Midbrain (tissue), 1 donor: ENCODE measurements at regions not wholly inside any gene's neighbourhood (a gene's known extent, or its start where the extent isn't known, plus 50 kb on each side); places are given as distances from the start of the nearest gene placed in this dataset.

Experiments
- DNase-seq: peaks from one replicate; lab custom pipeline; 2025; lab: John Stamatoyannopoulos, UW

- no peak for DNase-seq
Observed at GRCh38 chr12:98351784-98352183, 163.6 kb upstream of the TMPO start.

DNA sequence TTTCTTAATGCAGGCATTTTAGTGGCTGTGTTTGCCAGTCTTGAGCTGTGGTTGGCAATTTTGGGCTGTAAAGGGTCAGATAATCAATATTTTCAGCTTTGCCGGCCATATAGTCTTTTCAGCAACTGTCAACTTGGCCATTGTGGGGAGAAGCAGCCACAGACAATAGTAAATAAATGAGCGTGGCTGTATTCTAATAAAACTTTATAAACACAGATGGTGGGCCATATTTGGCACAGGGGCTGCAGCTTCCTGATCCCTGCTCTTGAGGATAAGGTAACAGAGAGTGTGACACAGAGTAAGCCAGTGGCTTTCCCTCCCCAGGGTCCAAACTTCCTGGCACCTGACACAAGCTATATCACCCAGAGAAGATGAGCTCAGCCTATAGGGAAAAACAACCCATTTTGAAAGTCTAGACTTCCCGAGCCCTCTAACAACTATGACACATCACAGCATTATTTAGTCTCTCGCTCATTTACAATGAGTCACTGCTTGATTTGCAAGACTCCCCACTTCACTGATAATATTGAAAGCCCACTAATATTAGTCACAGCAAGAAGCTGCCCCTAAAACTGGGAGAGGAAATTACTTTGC, 163.1 kb upstream of the TMPO start:
- DNase-seq: no peak

DNA sequence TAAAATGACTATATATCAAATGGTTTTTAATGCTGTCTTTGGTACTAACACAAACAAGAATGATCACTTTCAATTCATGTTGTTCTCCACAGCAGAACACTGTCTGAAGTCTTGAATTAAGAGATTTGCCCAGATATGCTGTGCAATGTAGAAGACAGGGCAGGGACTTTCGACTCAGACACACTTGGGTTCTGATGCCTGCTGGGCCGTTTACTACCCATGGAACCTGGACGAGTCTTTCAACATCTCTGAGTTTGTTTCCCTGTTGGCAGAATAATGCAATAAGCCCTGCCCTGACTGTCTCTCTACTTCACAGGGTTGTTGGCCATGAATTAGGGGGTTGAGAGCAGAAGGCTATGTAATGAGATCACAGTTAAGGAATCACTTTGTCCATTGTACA, 162.6 kb upstream of the TMPO start:
- DNase-seq: no peak

DNA sequence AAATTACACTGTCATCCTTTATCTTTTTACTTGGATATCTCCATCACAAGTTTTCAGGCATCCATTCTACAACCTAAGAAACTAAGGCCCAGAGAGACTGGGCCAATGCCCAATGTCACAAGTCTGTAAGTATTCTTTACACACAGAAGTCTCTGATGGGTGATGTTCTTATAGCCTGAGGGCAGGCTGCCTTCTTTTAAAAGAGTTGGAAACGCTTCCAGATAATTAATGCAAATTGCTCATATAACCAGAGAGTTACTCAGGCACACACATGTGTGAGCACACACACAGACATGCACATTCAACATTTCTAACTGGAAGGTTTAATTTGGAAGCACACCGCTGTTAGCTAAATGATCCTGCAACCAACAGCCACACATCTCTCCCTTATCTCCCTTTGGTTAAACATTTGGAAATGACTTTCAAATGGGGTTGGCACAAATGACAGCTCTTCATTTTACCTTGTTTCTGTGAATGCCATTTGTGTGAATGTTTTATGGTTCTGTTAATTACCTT, 160.8 kb upstream of the TMPO start:
- no peak for DNase-seq

DNA sequence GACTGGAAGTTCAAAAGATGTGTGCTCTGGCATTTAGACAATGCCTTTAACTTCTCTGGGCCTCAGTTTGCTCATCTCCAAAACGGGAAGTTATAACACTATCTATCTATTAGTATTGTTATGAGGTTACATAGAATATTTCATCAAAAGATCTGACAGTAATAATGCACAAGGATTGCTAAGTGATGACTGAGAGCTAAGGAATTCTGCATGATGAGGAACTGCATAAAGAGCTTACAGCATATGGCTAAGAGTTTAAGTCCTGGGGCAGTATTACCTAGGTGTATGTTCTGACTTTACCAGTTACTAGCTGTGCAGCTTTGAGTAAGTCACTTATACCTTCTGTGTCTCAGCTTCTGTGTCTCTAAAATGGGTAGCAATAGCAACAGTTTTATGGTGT, 160.1 kb upstream of the TMPO start:
- no peak for DNase-seq

GRCh38 chr12:98355933-98356332, 159.5 kb upstream of the TMPO start:
- DNase-seq: no peak

- DNase-seq: no peak
Observed at GRCh38 chr12:98358144-98358543, 157.2 kb upstream of the TMPO start.

DNA sequence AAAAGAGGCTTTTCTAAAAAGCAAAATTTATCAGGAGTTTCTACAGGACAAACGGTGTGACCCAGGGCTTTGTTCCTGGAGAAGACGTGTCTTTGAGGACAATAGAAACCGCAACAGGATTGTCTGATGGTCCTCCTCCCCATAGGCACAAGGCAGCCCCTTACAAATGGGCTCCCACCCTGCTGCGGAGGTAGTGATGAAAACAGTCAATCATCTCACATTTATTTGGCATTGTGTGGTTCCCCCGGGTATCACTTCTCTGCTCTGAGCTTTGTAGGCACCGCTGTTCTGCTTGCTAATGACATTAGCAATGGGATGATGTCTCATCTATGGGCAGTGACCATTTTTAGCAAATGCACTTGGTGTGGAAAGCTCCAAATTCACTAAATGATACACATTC, 155.5 kb upstream of the TMPO start:
- no peak for DNase-seq

DNA sequence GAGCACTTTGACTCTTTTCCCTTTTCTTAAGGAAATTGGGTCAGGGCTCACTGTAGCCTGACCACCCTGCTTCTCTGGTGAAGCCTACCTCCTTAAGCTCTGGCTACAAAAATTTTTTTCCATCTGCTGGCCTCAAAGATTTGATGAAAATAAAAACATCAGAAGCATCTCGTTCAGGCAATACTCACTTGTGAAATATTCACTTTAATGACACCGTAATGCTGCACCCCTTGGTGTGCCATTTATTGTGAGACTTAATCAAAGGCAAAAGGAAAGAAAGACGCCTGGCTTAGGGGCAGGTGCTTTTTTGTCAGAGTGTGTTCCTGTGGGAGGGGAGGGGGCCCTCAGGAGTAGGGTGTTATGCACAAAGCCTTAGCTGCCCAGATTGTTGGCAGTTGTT, 155.0 kb upstream of the TMPO start:
- DNase-seq: no peak

- no peak for DNase-seq
Observed at GRCh38 chr12:98369581-98369980, 145.8 kb upstream of the TMPO start.

- no peak for DNase-seq
Observed at GRCh38 chr12:98370976-98371375, 144.4 kb upstream of the TMPO start.

- DNase-seq: no peak
Observed at GRCh38 chr12:98371419-98371818, 144.0 kb upstream of the TMPO start.

DNA sequence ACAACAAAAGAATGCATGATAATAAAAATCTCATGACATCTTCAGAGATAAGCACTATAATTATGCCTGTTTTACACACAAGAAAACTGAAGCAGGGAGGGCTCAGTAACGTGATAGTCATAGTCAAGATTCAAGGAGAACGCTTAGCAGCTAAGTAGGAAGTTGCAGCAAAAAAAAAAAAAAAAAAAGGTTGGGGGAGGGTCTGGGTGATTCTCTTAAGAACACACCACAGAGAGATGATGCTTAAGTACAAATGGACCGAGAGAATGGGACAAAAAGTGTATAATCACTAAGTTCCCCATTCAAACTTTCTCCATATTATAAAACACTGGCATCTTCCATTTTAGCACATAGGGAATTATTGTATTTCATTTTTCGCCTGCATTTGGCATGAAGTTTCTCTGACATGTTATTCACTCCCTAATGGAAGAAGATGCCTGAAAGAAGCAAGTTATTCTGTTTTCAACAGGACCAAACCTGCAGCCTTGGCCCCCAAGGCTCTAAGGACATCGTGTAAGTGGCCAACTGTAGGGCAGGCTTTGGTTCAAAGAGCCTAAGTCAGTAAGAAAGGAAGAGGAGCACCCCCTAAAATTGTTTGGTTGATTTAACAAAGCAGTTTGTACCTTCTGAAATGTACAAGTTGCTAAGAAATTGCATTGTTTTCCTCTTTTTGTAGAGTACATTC, 142.9 kb upstream of the TMPO start:
- no peak for DNase-seq

DNA sequence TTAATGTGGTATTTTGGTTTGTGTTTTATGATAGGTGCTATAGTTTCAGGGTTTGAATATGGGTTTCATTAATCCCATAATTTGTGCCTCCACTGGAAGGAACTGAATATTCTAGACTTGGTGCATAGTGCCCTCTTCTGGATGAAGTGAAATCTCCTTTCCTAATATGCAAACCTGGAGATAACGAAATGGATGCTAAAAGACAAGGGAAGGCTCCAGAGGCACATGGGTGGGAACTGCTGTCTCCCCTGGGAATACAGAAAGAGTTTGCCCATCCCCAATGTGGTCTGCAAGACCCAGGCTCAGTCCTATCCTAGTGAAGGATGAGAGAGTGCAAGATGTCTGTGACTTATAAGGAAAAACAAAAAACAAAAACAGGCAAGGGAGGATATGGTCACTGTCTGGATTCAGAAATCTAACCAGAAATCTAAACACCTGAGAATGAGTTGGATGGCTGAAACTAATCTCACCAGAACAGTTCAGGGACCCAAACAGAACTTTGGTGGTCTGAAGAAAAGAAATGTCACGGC, 142.3 kb upstream of the TMPO start:
- DNase-seq: peak; percentile 27

GRCh38 chr12:98374007-98374406, 141.4 kb upstream of the TMPO start:
- no peak for DNase-seq

- DNase-seq: no peak
Observed at GRCh38 chr12:98379106-98379505, 136.3 kb upstream of the TMPO start.

DNA sequence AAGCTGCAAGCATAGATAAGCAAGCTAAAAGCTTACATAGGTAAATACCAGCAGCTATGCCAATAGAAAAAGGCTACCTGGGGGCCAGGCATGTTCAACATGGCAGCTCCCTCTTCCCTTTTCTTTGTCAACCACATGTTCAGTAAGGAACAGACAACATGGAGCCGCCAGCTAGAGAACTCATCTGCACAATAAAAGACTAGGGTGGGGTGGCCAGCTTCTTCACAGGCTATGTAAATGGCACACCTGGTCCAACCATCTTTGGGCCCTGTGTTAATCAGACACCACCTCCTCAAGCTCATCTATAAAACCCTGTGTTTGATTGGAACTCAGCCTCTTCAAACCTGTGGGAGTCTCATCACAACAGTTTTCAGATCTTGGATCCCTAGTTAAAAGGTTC, 129.7 kb upstream of the TMPO start:
- DNase-seq: no peak

DNA sequence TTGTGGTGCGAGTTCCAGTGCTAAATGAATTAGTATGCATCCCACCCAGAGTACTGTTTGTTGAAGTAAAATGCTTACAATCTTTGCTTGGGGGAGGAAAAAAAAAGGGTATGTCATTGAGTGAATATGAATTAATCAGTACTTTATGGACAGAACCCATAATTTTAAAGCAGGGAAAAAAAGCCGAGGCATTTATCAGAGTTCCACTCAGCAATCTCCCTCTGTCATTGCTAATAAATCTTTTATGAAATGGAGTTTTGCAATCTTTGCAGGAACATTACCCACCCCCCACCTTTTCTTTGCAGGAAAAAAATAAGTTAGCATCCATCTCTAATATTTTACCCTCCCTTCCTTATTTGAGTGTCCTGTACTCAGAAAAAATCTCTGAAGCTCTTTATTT, 127.9 kb upstream of the TMPO start:
- DNase-seq: no peak

- no peak for DNase-seq
Observed at GRCh38 chr12:98388126-98388525, 127.3 kb upstream of the TMPO start.

- DNase-seq: no peak
Observed at GRCh38 chr12:98389593-98389992, 125.8 kb upstream of the TMPO start.

DNA sequence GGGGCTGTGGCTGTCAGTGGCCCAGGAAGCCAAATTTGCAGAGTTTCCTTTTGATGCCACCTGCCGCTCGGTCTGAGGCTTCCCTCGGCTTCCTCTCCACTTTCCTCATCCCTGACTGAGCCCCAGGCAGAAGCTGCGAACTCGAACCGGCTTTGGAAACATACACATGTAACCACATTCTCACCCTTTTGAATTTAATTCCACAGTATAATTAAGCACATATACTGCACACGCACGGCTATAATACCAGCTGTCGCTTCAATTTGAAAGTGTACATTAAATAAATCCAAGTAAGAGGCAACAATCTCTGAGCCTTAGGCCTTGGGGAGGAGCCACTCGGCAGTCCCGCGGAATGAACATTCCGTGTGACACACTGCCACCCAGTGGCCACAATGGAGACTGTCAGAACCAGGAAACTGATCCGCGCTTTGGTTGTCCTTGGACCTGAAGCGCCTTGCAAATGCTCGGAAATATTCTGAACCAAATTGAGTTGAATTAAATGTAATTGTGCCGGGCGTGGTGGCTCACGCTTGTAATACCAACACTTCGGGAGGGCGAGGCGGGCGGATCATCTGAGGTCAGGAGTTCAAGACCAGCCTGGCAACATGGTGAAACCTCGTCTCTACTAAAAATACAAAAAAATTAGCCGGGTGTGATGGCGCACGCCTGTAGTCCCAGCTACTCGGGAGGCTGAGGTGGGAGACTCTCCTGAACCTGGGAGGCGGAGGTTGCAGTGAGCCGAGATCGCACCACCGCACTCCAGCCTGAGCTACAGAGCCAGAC, 117.9 kb upstream of the TMPO start:
- DNase-seq: peak; percentile 88

DNA sequence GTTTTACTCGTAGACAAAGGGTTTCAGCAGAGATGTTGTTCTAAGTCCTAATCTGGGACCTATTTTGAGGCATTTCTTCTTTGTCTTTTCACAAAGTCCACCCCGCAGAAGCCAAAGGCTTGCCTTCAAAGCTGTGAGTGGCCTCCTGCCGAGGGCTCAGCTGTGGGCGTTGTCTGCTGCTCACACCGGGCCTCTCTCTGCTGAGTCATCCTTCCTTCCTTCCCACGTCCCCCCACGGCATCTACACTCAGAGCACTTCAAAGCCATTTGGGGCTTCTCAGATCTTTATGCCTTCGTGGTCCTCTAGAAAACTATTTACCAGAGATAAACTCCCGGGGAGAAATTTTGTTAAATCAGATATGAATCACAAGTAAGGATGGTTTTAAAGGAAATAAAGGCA, 115.9 kb upstream of the TMPO start:
- no peak for DNase-seq

GRCh38 chr12:98401427-98401826, 114.0 kb upstream of the TMPO start:
- DNase-seq: no peak
